Sigmoid colon (tissue), 4 donors: ENCODE measurements at regions not wholly inside any gene's neighbourhood (a gene's known extent, or its start where the extent isn't known, plus 50 kb on each side); places are given as distances from the start of the nearest gene placed in this dataset.

Source experiments
- POLR2A ChIP-seq, 2 donors: fragments of 450-650 bp; IDR thresholded peaks; one replicate each; pipeline ENCODE4 v1.6.1; 2016; ENCODE audit warnings: antibody characterized with exemption in 2 of 2, mild to moderate bottlenecking in 2 of 2, moderate library complexity in 2 of 2
- POLR2AphosphoS5 ChIP-seq, 4 donors: sonication (generic); formaldehyde crosslinking; IDR thresholded peaks; one replicate each; pipeline ENCODE4 v1.6.1; 2017; ENCODE audit warnings: antibody characterized with exemption in 4 of 4
- TF ChIP-seq, protein P1 (sequence below), 4 experiments: fragments of 450-650 bp in 3 of 4; fragments of 200-600 bp in 1 of 4; IDR thresholded peaks; one replicate each; pipeline ENCODE4 v1.5.1; 2016 to 2019; ENCODE audit warnings: antibody characterized with exemption in 4 of 4, mild to moderate bottlenecking in 3 of 4, moderate library complexity in 2 of 4

DNA sequence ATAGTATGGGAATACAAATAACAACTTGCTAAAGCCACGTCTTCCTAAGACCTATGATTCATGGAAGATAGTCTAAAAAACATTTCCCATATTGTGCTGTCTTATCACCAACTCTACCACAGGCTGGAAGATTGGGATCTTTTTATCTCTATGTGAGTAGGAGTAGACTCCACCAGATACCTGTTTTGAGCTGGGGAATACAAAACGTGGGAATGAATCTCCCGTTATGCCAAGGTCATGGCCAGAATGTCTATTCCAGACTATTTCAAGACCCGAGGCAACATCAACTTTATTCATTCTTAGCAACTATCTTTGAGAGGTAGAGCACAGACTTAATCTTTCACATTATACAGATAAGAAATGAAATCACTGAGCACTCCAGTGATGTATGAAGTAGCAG, 2350.9 kb upstream of the WWC1 start:
- TF ChIP-seq, protein P1, sequence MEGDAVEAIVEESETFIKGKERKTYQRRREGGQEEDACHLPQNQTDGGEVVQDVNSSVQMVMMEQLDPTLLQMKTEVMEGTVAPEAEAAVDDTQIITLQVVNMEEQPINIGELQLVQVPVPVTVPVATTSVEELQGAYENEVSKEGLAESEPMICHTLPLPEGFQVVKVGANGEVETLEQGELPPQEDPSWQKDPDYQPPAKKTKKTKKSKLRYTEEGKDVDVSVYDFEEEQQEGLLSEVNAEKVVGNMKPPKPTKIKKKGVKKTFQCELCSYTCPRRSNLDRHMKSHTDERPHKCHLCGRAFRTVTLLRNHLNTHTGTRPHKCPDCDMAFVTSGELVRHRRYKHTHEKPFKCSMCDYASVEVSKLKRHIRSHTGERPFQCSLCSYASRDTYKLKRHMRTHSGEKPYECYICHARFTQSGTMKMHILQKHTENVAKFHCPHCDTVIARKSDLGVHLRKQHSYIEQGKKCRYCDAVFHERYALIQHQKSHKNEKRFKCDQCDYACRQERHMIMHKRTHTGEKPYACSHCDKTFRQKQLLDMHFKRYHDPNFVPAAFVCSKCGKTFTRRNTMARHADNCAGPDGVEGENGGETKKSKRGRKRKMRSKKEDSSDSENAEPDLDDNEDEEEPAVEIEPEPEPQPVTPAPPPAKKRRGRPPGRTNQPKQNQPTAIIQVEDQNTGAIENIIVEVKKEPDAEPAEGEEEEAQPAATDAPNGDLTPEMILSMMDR (IDR thresholded peaks at IDR 0.05): no peak
- TF ChIP-seq POLR2AphosphoS5 (IDR thresholded peaks at IDR 0.05): no peak
- no peak for TF ChIP-seq POLR2A (IDR thresholded peaks at IDR 0.05)
